A673 (cell line): ENCODE measurements at regions not wholly inside any gene's neighbourhood (a gene's known extent, or its start where the extent isn't known, plus 50 kb on each side); places are given as distances from the start of the nearest gene placed in this dataset.

Source experiments
- BruUV-seq: library from RNA; stranded (reverse); fragments of 400-500 nt; replicated peaks from 2 replicates; lab custom pipeline; 2021; lab: Mats Ljungman, UMichigan
- CTCF ChIA-PET: fragments of 300-600 bp; sonication (Branson Sonifier 250); formaldehyde crosslinking; loops from one replicate; lab custom pipeline; 2022; ENCODE audit warnings: antibody characterized with exemption; lab: Charles Lee
- POLR2A ChIA-PET: fragments of 300-600 bp; sonication (Branson Sonifier 250); formaldehyde crosslinking; loops from one replicate; lab custom pipeline; 2022; ENCODE audit warnings: antibody characterized with exemption; ENCODE audit not compliant: low non-redundant PET; lab: Charles Lee
- DNase-seq: peaks from one replicate; pipeline ENCODE4 v3.0.0-alpha.2; 2015; ENCODE audit warnings: low spot score
- H3K27ac ChIP-seq: fragments of 200-600 bp; sonication (generic); 2 replicates; pipeline ENCODE4 v1.5.1; 2016; ENCODE audit warnings: mixed run types, low read depth, mild to moderate bottlenecking, mixed read lengths, antibody characterized with exemption, low read length; ENCODE audit not compliant: poor library complexity, severe bottlenecking
- H3K27me3 ChIP-seq: fragments of 200-600 bp; sonication (generic); replicated peaks from 2 replicates; pipeline ENCODE4 v1.6.1; 2017; ENCODE audit warnings: mixed run types, low read depth, mild to moderate bottlenecking, mixed read lengths, antibody characterized with exemption, low read length; ENCODE audit not compliant: insufficient read depth, poor library complexity
- H3K36me3 ChIP-seq: fragments of 200-600 bp; sonication (generic); 2 replicates; pipeline ENCODE4 v1.6.1; 2016; ENCODE audit warnings: mixed run types, mild to moderate bottlenecking, mixed read lengths, antibody characterized with exemption, low read length; ENCODE audit not compliant: insufficient read depth, poor library complexity, severe bottlenecking
- H3K4me1 ChIP-seq: fragments of 200-600 bp; sonication (generic); 2 replicates; pipeline ENCODE4 v1.6.1; 2017; ENCODE audit warnings: mixed run types, mild to moderate bottlenecking, mixed read lengths, antibody characterized with exemption, low read length; ENCODE audit not compliant: insufficient read depth, poor library complexity, severe bottlenecking
- H3K4me3 ChIP-seq: fragments of 200-600 bp; sonication (generic); 2 replicates; pipeline ENCODE4 v1.5.1; 2016; ENCODE audit warnings: low read depth, mixed run types, mild to moderate bottlenecking, mixed read lengths, low read length; ENCODE audit not compliant: poor library complexity, severe bottlenecking
- H3K9me3 ChIP-seq: fragments of 200-600 bp; sonication (generic); 2 replicates; pipeline ENCODE4 v1.6.1; 2016; ENCODE audit warnings: mixed run types, low read depth, mild to moderate bottlenecking, mixed read lengths, antibody characterized with exemption, low read length; ENCODE audit not compliant: poor library complexity, severe bottlenecking
- CTCF ChIP-seq: fragments of 300-800, 200-600 bp; sonication (generic); conservative IDR thresholded peaks from 2 replicates; pipeline ENCODE4 v1.5.1; 2017; ENCODE audit warnings: low read depth, mild to moderate bottlenecking, antibody characterized with exemption, low read length, moderate library complexity, mixed read lengths
- EZH2 ChIP-seq: fragments of 200-600 bp; sonication (generic); IDR thresholded peaks from 2 replicates; pipeline ENCODE4 v1.6.1; 2017; ENCODE audit warnings: borderline replicate concordance, low read depth, mild to moderate bottlenecking, mixed read lengths, antibody characterized with exemption, low read length; ENCODE audit not compliant: poor library complexity, severe bottlenecking
- intact Hi-C: fragments of 100-400 bp; cut with micrococcal nuclease; formaldehyde crosslinking; loops from one replicate; pipeline ENCODE4 v1.10.0; 2022; ENCODE audit not compliant: unreplicated experiment

GRCh38 chr16:52022177-52022576, 524.8 kb downstream of the TOX3 start:
- Histone ChIP-seq H3K27ac (no peak overlapping the region), H3K27me3 (peaks cover 20% of the 10 kb centered on the region), H3K9me3 (no peaks in the 10 kb centered on the region), H3K4me3 (no peak overlapping the region), H3K4me1 (no peaks in the 10 kb centered on the region), H3K36me3 (no peaks in the 10 kb centered on the region)
- DNase-seq: no peak
- no TSS peak for BruUV-seq
- POLR2A ChIA-PET: no interaction called here
- TF ChIP-seq EZH2 (no peak), CTCF (no peak)
- intact Hi-C loops: no loop called here
- CTCF ChIA-PET: no interaction called here

- H3K27ac ChIP-seq: no peak overlapping the region
- TF ChIP-seq EZH2: no peak
- TF ChIP-seq CTCF: no peak
- ChIA-PET POLR2A (no interaction called here), CTCF (no interaction called here)
- peaks cover 14% of the 10 kb centered on the region for H3K9me3 ChIP-seq
- peaks cover 4% of the 10 kb centered on the region for H3K27me3 ChIP-seq
- no peak for DNase-seq
- no peaks in the 10 kb centered on the region for H3K36me3 ChIP-seq
- H3K4me3 ChIP-seq: no peak overlapping the region
- no peaks in the 10 kb centered on the region for H3K4me1 ChIP-seq
- intact Hi-C loops: no loop called here
- BruUV-seq: no TSS peak
Measured at GRCh38 chr16:52016387-52016786, 530.6 kb downstream of the TOX3 start.

GRCh38 chr16:52005551-52005950, 541.4 kb downstream of the TOX3 start:
- DNase-seq: no peak
- CTCF ChIA-PET: no interaction called here
- POLR2A ChIA-PET: no interaction called here
- no TSS peak for BruUV-seq
- Histone ChIP-seq H3K4me3 (no peak overlapping the region), H3K27me3 (no peaks in the 10 kb centered on the region), H3K27ac (no peak overlapping the region), H3K4me1 (no peaks in the 10 kb centered on the region), H3K9me3 (no peaks in the 10 kb centered on the region), H3K36me3 (no peaks in the 10 kb centered on the region)
- TF ChIP-seq CTCF: no peak
- TF ChIP-seq EZH2: no peak
- intact Hi-C loops: no loop called here
